IMR-90 (cell line): ENCODE measurements at regions not wholly inside any gene's neighbourhood (a gene's known extent, or its start where the extent isn't known, plus 50 kb on each side); places are given as distances from the start of the nearest gene placed in this dataset.

Source experiments
- ATAC-seq: fragments of 200-7000 bp; cut with Tn5 transposase; 2 replicates; pipeline ENCODE4 v1.9.1; 2020; ENCODE audit warnings: low read depth, mild to moderate bottlenecking, moderate library complexity
- BruUV-seq: library from RNA; stranded (reverse); fragments of 400-500 nt; replicated peaks from 2 replicates; lab custom pipeline; 2021; lab: Mats Ljungman, UMichigan
- CTCF ChIA-PET: fragments of 300-600 bp; formaldehyde crosslinking; extraction: SDS; loops from one replicate; lab custom pipeline; 2021; ENCODE audit warnings: antibody characterized with exemption; lab: Yijun Ruan, JAX
- POLR2A ChIA-PET: fragments of 300-600 bp; sonication (Branson Sonifier 250); formaldehyde crosslinking; loops from one replicate; lab custom pipeline; 2022; ENCODE audit warnings: antibody characterized with exemption; ENCODE audit not compliant: unreplicated experiment; lab: Charles Lee
- DNase-seq: peaks from one replicate; pipeline ENCODE4 v3.0.0; 2013
- H2AFZ ChIP-seq: replicated peaks from 2 replicates; pipeline ENCODE3; 2013; ENCODE audit warnings: low read length, mild to moderate bottlenecking; ENCODE audit not compliant: poor library complexity
- H2AK5ac ChIP-seq: 2 replicates; pipeline ENCODE4 v1.6.1; 2013; ENCODE audit warnings: low read depth, low read length, inconsistent platforms
- H2AK9ac ChIP-seq: replicated peaks from 2 replicates; pipeline ENCODE3; 2013; ENCODE audit warnings: mild to moderate bottlenecking, low read depth, low read length, moderate library complexity; ENCODE audit not compliant: poor library complexity
- H2BK120ac ChIP-seq: 2 replicates; pipeline ENCODE4 v1.6.1; 2013; ENCODE audit warnings: low read depth, low read length, inconsistent platforms
- H2BK15ac ChIP-seq: 3 replicates; pipeline ENCODE4 v1.6.1; 2013; ENCODE audit warnings: low read depth, low read length, inconsistent platforms
- H2BK20ac ChIP-seq: 2 replicates; pipeline ENCODE4 v1.6.1; 2013; ENCODE audit warnings: low read depth, mild to moderate bottlenecking, inconsistent platforms, low read length, moderate library complexity
- H2BK5ac ChIP-seq: 2 replicates; pipeline ENCODE4 v1.6.1; 2013; ENCODE audit warnings: mild to moderate bottlenecking, low read depth, low read length, inconsistent platforms; ENCODE audit not compliant: poor library complexity, severe bottlenecking
- H3K14ac ChIP-seq: replicated peaks from 2 replicates; pipeline ENCODE4 v1.6.1; 2013; ENCODE audit warnings: low read depth, low read length, inconsistent platforms
- H3K18ac ChIP-seq: 2 replicates; pipeline ENCODE4 v1.6.1; 2013; ENCODE audit warnings: low read depth, low read length, control low read depth
- H3K23ac ChIP-seq: 2 replicates; pipeline ENCODE4 v1.6.1; 2013; ENCODE audit warnings: low read depth, low read length, inconsistent platforms
- H3K27ac ChIP-seq: 2 replicates; pipeline ENCODE4 v1.5.1; 2013; ENCODE audit warnings: mild to moderate bottlenecking, control low read depth, low read length; ENCODE audit not compliant: insufficient read depth
- H3K27me3 ChIP-seq: 2 replicates; pipeline ENCODE4 v1.6.1; 2013; ENCODE audit warnings: low read length; ENCODE audit not compliant: control insufficient read depth, insufficient read depth
- H3K36me3 ChIP-seq: 2 replicates; pipeline ENCODE4 v1.6.1; 2013; ENCODE audit warnings: low read length, mixed read lengths; ENCODE audit not compliant: control insufficient read depth, insufficient read depth
- H3K4ac ChIP-seq: 2 replicates; pipeline ENCODE4 v1.6.1; 2013; ENCODE audit warnings: low read depth, low read length, inconsistent platforms
- H3K4me1 ChIP-seq: 2 replicates; pipeline ENCODE4 v1.6.1; 2013; ENCODE audit warnings: low read length, mixed read lengths; ENCODE audit not compliant: control insufficient read depth, insufficient read depth
- H3K4me2 ChIP-seq: 2 replicates; pipeline ENCODE4 v1.6.1; 2013; ENCODE audit warnings: low read depth, mild to moderate bottlenecking, control low read depth, low read length, moderate library complexity
- H3K4me3 ChIP-seq: 2 replicates; pipeline ENCODE4 v1.5.1; 2013; ENCODE audit warnings: low read depth, mild to moderate bottlenecking, control low read depth, low read length, moderate library complexity; ENCODE audit not compliant: insufficient read depth
- H3K56ac ChIP-seq: 2 replicates; pipeline ENCODE4 v1.6.1; 2013; ENCODE audit warnings: low read length, inconsistent platforms; ENCODE audit not compliant: insufficient read depth; ENCODE audit errors: extremely low read depth
- H3K79me1 ChIP-seq, 2 experiments: 2 replicates each; pipeline ENCODE4 v1.6.1; 2013; ENCODE audit warnings: low read length in 2 of 2, inconsistent platforms in 1 of 2, low read depth in 1 of 2
- H3K9ac ChIP-seq: 2 replicates; pipeline ENCODE4 v1.6.1; 2013; ENCODE audit warnings: low read depth, low read length, control low read depth
- H3K9me1 ChIP-seq: 2 replicates; pipeline ENCODE4 v1.6.1; 2013; ENCODE audit warnings: low read length, inconsistent platforms; ENCODE audit not compliant: insufficient read depth
- H3K9me3 ChIP-seq: 2 replicates; pipeline ENCODE4 v1.6.1; 2013; ENCODE audit warnings: low read length; ENCODE audit not compliant: control insufficient read depth, insufficient read depth
- H4K20me1 ChIP-seq: 2 replicates; pipeline ENCODE4 v1.6.1; 2013; ENCODE audit warnings: low read length, inconsistent platforms; ENCODE audit not compliant: insufficient read depth
- H4K5ac ChIP-seq: 2 replicates; pipeline ENCODE4 v1.6.1; 2013; ENCODE audit warnings: mild to moderate bottlenecking, low read depth, low read length, control low read depth
- H4K8ac ChIP-seq, 2 experiments: 2 replicates each; pipeline ENCODE4 v1.6.1; 2013; ENCODE audit warnings: low read depth in 2 of 2, low read length in 2 of 2, control low read depth in 1 of 2, inconsistent platforms in 1 of 2
- H4K91ac ChIP-seq: 2 replicates; pipeline ENCODE4 v1.6.1; 2013; ENCODE audit warnings: low read depth, low read length, inconsistent platforms; ENCODE audit not compliant: insufficient read depth
- BHLHE40 ChIP-seq: fragments of 150-350 bp; IDR thresholded peaks from 2 replicates; pipeline ENCODE4 v1.6.1; 2016; ENCODE audit warnings: mild to moderate bottlenecking, low read depth, low read length
- CEBPB ChIP-seq: IDR thresholded peaks from 2 replicates; pipeline ENCODE4 v1.6.1; 2012; ENCODE audit warnings: low read depth, low read length, improper control_type of control experiment
- CHD1 ChIP-seq: IDR thresholded peaks from 2 replicates; pipeline ENCODE4 v1.6.1; 2012; ENCODE audit warnings: low read depth, low read length, improper control_type of control experiment
- CTCF ChIP-seq: conservative IDR thresholded peaks from 2 replicates; pipeline ENCODE4 v1.5.1; 2012; ENCODE audit warnings: mild to moderate bottlenecking, low read depth, low read length, improper control_type of control experiment
- ELK1 ChIP-seq: fragments of 150-350 bp; IDR thresholded peaks from 2 replicates; pipeline ENCODE4 v1.6.1; 2016; ENCODE audit warnings: low read depth, mild to moderate bottlenecking, low read length, moderate library complexity, borderline replicate concordance
- FOS ChIP-seq: fragments of 150-350 bp; IDR thresholded peaks from 2 replicates; pipeline ENCODE4 v1.6.1; 2016; ENCODE audit warnings: low read depth, low read length
- MAFK ChIP-seq: IDR thresholded peaks from 2 replicates; pipeline ENCODE4 v1.6.1; 2012; ENCODE audit warnings: low read depth, low read length, improper control_type of control experiment
- MAZ ChIP-seq: IDR thresholded peaks from 2 replicates; pipeline ENCODE4 v1.6.1; 2012; ENCODE audit warnings: low read depth, mild to moderate bottlenecking, low read length, improper control_type of control experiment, moderate library complexity, borderline replicate concordance
- MXI1 ChIP-seq: IDR thresholded peaks from 2 replicates; pipeline ENCODE4 v1.6.1; 2012; ENCODE audit warnings: low read depth, mild to moderate bottlenecking, low read length, moderate library complexity, borderline replicate concordance
- NFE2L2 ChIP-seq: fragments of 150-350 bp; IDR thresholded peaks from 2 replicates; pipeline ENCODE4 v1.6.1; 2016; ENCODE audit warnings: low read depth, mild to moderate bottlenecking, low read length
- POLR2A ChIP-seq: IDR thresholded peaks from 2 replicates; pipeline ENCODE4 v1.6.1; 2012; ENCODE audit warnings: mild to moderate bottlenecking, low read depth, low read length
- RAD21 ChIP-seq: IDR thresholded peaks from 2 replicates; pipeline ENCODE4 v1.6.1; 2012; ENCODE audit warnings: low read length, improper control_type of control experiment
- RCOR1 ChIP-seq: IDR thresholded peaks from 2 replicates; pipeline ENCODE4 v1.6.1; 2012; ENCODE audit warnings: mild to moderate bottlenecking, low read length, improper control_type of control experiment; ENCODE audit not compliant: insufficient replicate concordance
- RFX5 ChIP-seq: IDR thresholded peaks from 2 replicates; pipeline ENCODE4 v1.8.0; 2012; ENCODE audit warnings: low read depth, mild to moderate bottlenecking, low read length, moderate library complexity
- SMC3 ChIP-seq: fragments of 150-350 bp; IDR thresholded peaks from 2 replicates; pipeline ENCODE4 v1.6.1; 2016; ENCODE audit warnings: low read depth, mild to moderate bottlenecking, antibody characterized with exemption, low read length, moderate library complexity
- WGBS, 2 experiments: methylation state at CpG; one replicate each; pipeline versions ENCODE4 v1.1.5 to v1.1.7; 2013; ENCODE audit warnings: missing lambda C conversion rate in 2 of 2; ENCODE audit not compliant: insufficient read length in 1 of 2; ENCODE audit errors: extremely low coverage in 2 of 2; 5-methylcytosine and 5-hydroxymethylcytosine counted together
- dilution Hi-C: fragments of 300-500 bp; cut with HindIII; formaldehyde crosslinking; loops from one replicate; pipeline ENCODE4 v1.14.3; 2018; ENCODE audit warnings: low sequenced_read_pairs; ENCODE audit not compliant: unreplicated experiment
- in situ Hi-C: fragments of 300-500 bp; cut with MboI; formaldehyde crosslinking; loops from 3 replicates; pipeline ENCODE4 v1.14.3; 2019; ENCODE audit warnings: low sequenced_read_pairs, inconsistent platforms, mixed read lengths
- intact Hi-C: fragments of 100-400 bp; cut with micrococcal nuclease; formaldehyde crosslinking; loops from 2 replicates; pipeline ENCODE4 v1.10.0; 2022
- TF ChIP-seq, protein P1 (sequence below): fragments of 150-350 bp; IDR thresholded peaks from 2 replicates; pipeline ENCODE4 v1.6.1; 2017; ENCODE audit warnings: mild to moderate bottlenecking, antibody characterized with exemption, low read length, low read depth

DNA sequence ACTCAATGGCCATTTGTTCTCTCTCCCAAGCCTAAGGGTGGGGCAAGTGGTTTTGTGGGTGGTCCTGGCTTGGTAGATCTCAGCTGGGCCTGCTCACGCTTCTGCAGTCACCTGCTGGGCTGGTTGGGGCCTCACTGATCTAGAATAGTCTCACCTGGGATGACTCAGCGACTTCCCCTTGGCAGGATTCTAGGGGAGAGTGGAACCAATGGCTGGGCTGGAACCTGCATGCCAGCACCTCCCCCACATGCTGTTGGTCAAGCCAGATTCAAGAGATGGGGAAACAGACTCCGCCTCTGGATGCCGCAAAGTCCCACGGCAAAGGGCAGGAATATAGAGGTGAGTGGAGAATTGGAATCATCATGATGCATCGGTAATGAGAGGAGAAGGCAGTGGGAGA, 292.9 kb upstream of the NPVF start:
- H3K9me3 ChIP-seq: no peaks in the 10 kb centered on the region
- intact Hi-C loops (no loop called here), in situ Hi-C loops (no loop called here), dilution Hi-C loops (no loop called here)
- no peak overlapping the region for H3K4ac ChIP-seq
- H4K20me1 ChIP-seq: no peaks in the 10 kb centered on the region
- H2AK9ac ChIP-seq: no peak overlapping the region
- no peak overlapping the region for H2BK15ac ChIP-seq
- WGBS, 2 experiments: 40% methylated on average over 1 of the region's 6 CpGs; no CpG with 5 or more reads in 1 of the 2 experiments
- H4K8ac ChIP-seq: no peak overlapping the region
- H2BK20ac ChIP-seq: no peak overlapping the region
- no peak overlapping the region for H3K4me2 ChIP-seq
- DNase-seq: no peak
- H3K23ac ChIP-seq: no peak overlapping the region
- no peak overlapping the region for H2AK5ac ChIP-seq
- H3K27me3 ChIP-seq: no peaks in the 10 kb centered on the region
- H3K9me1 ChIP-seq: no peaks in the 10 kb centered on the region
- H3K14ac ChIP-seq: no peak overlapping the region
- no peak for ATAC-seq
- H3K4me1 ChIP-seq: no peaks in the 10 kb centered on the region
- no peak overlapping the region for H3K27ac ChIP-seq
- no peak overlapping the region for H4K5ac ChIP-seq
- H3K4me3 ChIP-seq: no peak overlapping the region
- H2BK120ac ChIP-seq: no peak overlapping the region
- no peaks in the 10 kb centered on the region for H3K79me1 ChIP-seq
- H2AFZ ChIP-seq: no peak overlapping the region
- H3K56ac ChIP-seq: no peak overlapping the region
- no TSS peak for BruUV-seq
- H4K91ac ChIP-seq: no peak overlapping the region
- no peak overlapping the region for H3K9ac ChIP-seq
- POLR2A ChIA-PET: no interaction called here
- no peak overlapping the region for H3K18ac ChIP-seq
- no peaks in the 10 kb centered on the region for H3K36me3 ChIP-seq
- no peak overlapping the region for H2BK5ac ChIP-seq
- CTCF ChIA-PET: no interaction called here
- TF ChIP-seq CEBPB (no peak), CTCF (no peak), BHLHE40 (no peak), NFE2L2 (no peak), SMC3 (no peak), POLR2A (no peak), RFX5 (no peak), ELK1 (no peak), MAZ (no peak), CHD1 (no peak), MAFK (no peak), RAD21 (no peak), FOS (no peak), MXI1 (no peak), RCOR1 (no peak)
- TF ChIP-seq, protein P1, sequence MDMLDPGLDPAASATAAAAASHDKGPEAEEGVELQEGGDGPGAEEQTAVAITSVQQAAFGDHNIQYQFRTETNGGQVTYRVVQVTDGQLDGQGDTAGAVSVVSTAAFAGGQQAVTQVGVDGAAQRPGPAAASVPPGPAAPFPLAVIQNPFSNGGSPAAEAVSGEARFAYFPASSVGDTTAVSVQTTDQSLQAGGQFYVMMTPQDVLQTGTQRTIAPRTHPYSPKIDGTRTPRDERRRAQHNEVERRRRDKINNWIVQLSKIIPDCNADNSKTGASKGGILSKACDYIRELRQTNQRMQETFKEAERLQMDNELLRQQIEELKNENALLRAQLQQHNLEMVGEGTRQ: no peak
